Stomach smooth muscle (tissue), 2 donors: ENCODE measurements at regions not wholly inside any gene's neighbourhood (a gene's known extent, or its start where the extent isn't known, plus 50 kb on each side); places are given as distances from the start of the nearest gene placed in this dataset.

ENCODE experiments used
- H3K27ac ChIP-seq: one replicate; pipeline ENCODE4 v1.7.0; 2013; ENCODE audit warnings: mild to moderate bottlenecking, low read length, inconsistent platforms
- H3K27me3 ChIP-seq, 2 donors: one replicate each; pipeline ENCODE4 v1.7.0; 2013; ENCODE audit warnings: low read length in 2 of 2; ENCODE audit not compliant: insufficient read depth in 2 of 2, control insufficient read depth in 1 of 2
- H3K36me3 ChIP-seq, 2 donors: one replicate each; pipeline ENCODE4 v1.7.0; 2013; ENCODE audit warnings: low read length in 2 of 2; ENCODE audit not compliant: control insufficient read depth in 2 of 2, insufficient read depth in 2 of 2
- H3K4me1 ChIP-seq: one replicate; pipeline ENCODE4 v1.7.0; 2013; ENCODE audit warnings: low read length; ENCODE audit not compliant: control insufficient read depth, insufficient read depth
- H3K4me3 ChIP-seq, 2 donors: one replicate each; pipeline ENCODE4 v1.7.0; 2013; ENCODE audit warnings: low read length in 2 of 2
- H3K9ac ChIP-seq, 2 donors: one replicate each; pipeline ENCODE4 v1.7.0; 2013; ENCODE audit warnings: low read length in 2 of 2, mild to moderate bottlenecking in 1 of 2
- H3K9me3 ChIP-seq, 2 donors: one replicate each; pipeline ENCODE4 v1.7.0; 2013; ENCODE audit warnings: low read length in 2 of 2; ENCODE audit not compliant: control insufficient read depth in 2 of 2
- donor health status: healthy.
- donor health status: Pancreatic carcinoma.

- Histone ChIP-seq H3K36me3 (no peaks in the 10 kb centered on the region), H3K9me3 (no peaks in the 10 kb centered on the region), H3K4me3 (no peak overlapping the region)
These were observed 152.7 kb upstream of the ADAMTS16 start for GRCh38 chr5:4987431-4987830.

GRCh38 chr5:4989118-4989517, 151.0 kb upstream of the ADAMTS16 start:
- Histone ChIP-seq H3K4me1 (no peaks in the 10 kb centered on the region), H3K36me3 (no peaks in the 10 kb centered on the region), H3K4me3 (no peak overlapping the region), H3K27ac (no peak overlapping the region), H3K27me3 (no peaks in the 10 kb centered on the region), H3K9me3 (no peaks in the 10 kb centered on the region), H3K9ac (no peak overlapping the region)

More at GRCh38 chr5:4987431-4987830, 152.7 kb upstream of the ADAMTS16 start:
- no peak overlapping the region for H3K27ac ChIP-seq
- H3K27me3 ChIP-seq: peaks cover 0 to 2% of the 10 kb centered on the region in 2 donors
- H3K9ac ChIP-seq: no peak overlapping the region
- H3K4me1 ChIP-seq: no peaks in the 10 kb centered on the region

- Histone ChIP-seq H3K27ac (no peak overlapping the region), H3K4me1 (no peaks in the 10 kb centered on the region), H3K9me3 (no peaks in the 10 kb centered on the region), H3K27me3 (no peaks in the 10 kb centered on the region), H3K9ac (no peak overlapping the region), H3K36me3 (no peaks in the 10 kb centered on the region), H3K4me3 (no peak overlapping the region)
These were observed 150.1 kb upstream of the ADAMTS16 start for GRCh38 chr5:4990017-4990416.

- H3K27ac ChIP-seq: no peak overlapping the region
- no peak overlapping the region for H3K4me3 ChIP-seq
- no peaks in the 10 kb centered on the region for H3K27me3 ChIP-seq
- no peak overlapping the region for H3K9ac ChIP-seq
- H3K4me1 ChIP-seq: no peaks in the 10 kb centered on the region
- no peaks in the 10 kb centered on the region for H3K36me3 ChIP-seq
- H3K9me3 ChIP-seq: no peaks in the 10 kb centered on the region
These were observed 149.7 kb upstream of the ADAMTS16 start for GRCh38 chr5:4990462-4990861.

- H3K27me3 ChIP-seq: no peaks in the 10 kb centered on the region
- no peak overlapping the region for H3K9ac ChIP-seq
- H3K4me3 ChIP-seq: no peak overlapping the region
- H3K36me3 ChIP-seq: no peaks in the 10 kb centered on the region
- H3K27ac ChIP-seq: no peak overlapping the region
- no peaks in the 10 kb centered on the region for H3K9me3 ChIP-seq
- H3K4me1 ChIP-seq: no peaks in the 10 kb centered on the region
These were observed 148.2 kb upstream of the ADAMTS16 start for GRCh38 chr5:4991925-4992324.

- H3K9ac ChIP-seq: no peak overlapping the region
- no peaks in the 10 kb centered on the region for H3K27me3 ChIP-seq
These were observed 145.1 kb upstream of the ADAMTS16 start for GRCh38 chr5:4995014-4995413.

GRCh38 chr5:5005353-5005752, 134.8 kb upstream of the ADAMTS16 start:
- Histone ChIP-seq H3K27me3 (no peaks in the 10 kb centered on the region), H3K36me3 (no peaks in the 10 kb centered on the region), H3K4me3 (no peak overlapping the region), H3K9ac (no peak overlapping the region), H3K4me1 (no peaks in the 10 kb centered on the region), H3K27ac (no peak overlapping the region), H3K9me3 (no peaks in the 10 kb centered on the region)

More at GRCh38 chr5:4995014-4995413, 145.1 kb upstream of the ADAMTS16 start:
- H3K4me3 ChIP-seq: no peak overlapping the region
- no peaks in the 10 kb centered on the region for H3K9me3 ChIP-seq
- H3K27ac ChIP-seq: no peak overlapping the region
- no peaks in the 10 kb centered on the region for H3K36me3 ChIP-seq
- H3K4me1 ChIP-seq: no peaks in the 10 kb centered on the region

- Histone ChIP-seq H3K9ac (no peak overlapping the region), H3K4me3 (no peak overlapping the region), H3K4me1 (no peaks in the 10 kb centered on the region), H3K9me3 (peaks cover 0 to 3% of the 10 kb centered on the region in 2 donors), H3K36me3 (no peaks in the 10 kb centered on the region), H3K27me3 (no peaks in the 10 kb centered on the region), H3K27ac (no peak overlapping the region)
These were observed 133.6 kb upstream of the ADAMTS16 start for GRCh38 chr5:5006548-5006947.

GRCh38 chr5:5009240-5009639, 130.9 kb upstream of the ADAMTS16 start:
- Histone ChIP-seq H3K36me3 (no peaks in the 10 kb centered on the region), H3K27ac (no peak overlapping the region), H3K27me3 (no peaks in the 10 kb centered on the region), H3K4me3 (no peak overlapping the region), H3K4me1 (no peaks in the 10 kb centered on the region), H3K9me3 (peaks cover 3% of the 10 kb centered on the region in 2 donors), H3K9ac (no peak overlapping the region)

GRCh38 chr5:5011151-5011550, 129.0 kb upstream of the ADAMTS16 start:
- H3K9ac ChIP-seq: no peak overlapping the region
- H3K4me1 ChIP-seq: no peaks in the 10 kb centered on the region
- peaks cover 0 to 2% of the 10 kb centered on the region in 2 donors for H3K27me3 ChIP-seq
- no peaks in the 10 kb centered on the region for H3K36me3 ChIP-seq
- no peak overlapping the region for H3K4me3 ChIP-seq
- H3K27ac ChIP-seq: no peak overlapping the region
- H3K9me3 ChIP-seq: peaks cover 3% of the 10 kb centered on the region in 2 donors

GRCh38 chr5:5014586-5015235, 125.4 kb upstream of the ADAMTS16 start:
- Histone ChIP-seq H3K36me3 (no peaks in the 10 kb centered on the region), H3K4me3 (no peak overlapping the region)

More at GRCh38 chr5:5014586-5015235, 125.4 kb upstream of the ADAMTS16 start:
- Histone ChIP-seq H3K9me3 (peaks cover 3% of the 10 kb centered on the region in 2 donors), H3K4me1 (no peaks in the 10 kb centered on the region), H3K27me3 (peaks cover 0 to 2% of the 10 kb centered on the region in 2 donors), H3K9ac (no peak overlapping the region), H3K27ac (no peak overlapping the region)
